ENCODE measurements at regions not wholly inside any gene's neighbourhood (a gene's known extent, or its start where the extent isn't known, plus 50 kb on each side); places are given as distances from the start of the nearest gene placed in this dataset.

GRCh38 chr2:239712755-239713154 lies 311.9 kb upstream of the HDAC4 start:
- ATAC-seq (no peak), DNase-seq (no peak)
- peaks cover 0 to 22% (median 13%) of the 10 kb centered on the region in 5 donors for H3K36me3 Mint-ChIP-seq
- no peaks in the 10 kb centered on the region for H3K27me3 ChIP-seq (ENCODE audit: control insufficient read depth in 2 of 2, insufficient read depth in 2 of 2, low read length in 2 of 2)
- H3K4me1 Mint-ChIP-seq = no peaks in the 10 kb centered on the region
- H3K27ac Mint-ChIP-seq = no peak overlapping the region
- POLR2A ChIA-PET = no interaction called here
- peaks cover 0 to 19% (median 0%) of the 10 kb centered on the region in 3 experiments for H3K9me3 ChIP-seq (ENCODE audit: control insufficient read depth in 2 of 3, low read length in 3 of 3)
- no peak overlapping the region for H3K4me3 ChIP-seq (ENCODE audit: low read length)
- no peaks in the 10 kb centered on the region for H3K4me1 ChIP-seq (ENCODE audit: control insufficient read depth in 2 of 2, insufficient read depth in 2 of 2, low read length in 2 of 2)
- CTCF ChIA-PET = interaction anchor here (0.6 kb wide), 1 partner anchor 32 kb away, joined by 4 read pairs; no protein-coding TSS in a partner anchor
- no peak overlapping the region for H3K27ac ChIP-seq (ENCODE audit: low read depth, low read length)
- peaks cover 12 to 57% (median 26%) of the 10 kb centered on the region in 11 donors for H3K9me3 Mint-ChIP-seq
- no peaks in the 10 kb centered on the region for H3K36me3 ChIP-seq (ENCODE audit: control insufficient read depth in 2 of 3, insufficient read depth in 3 of 3, low read length in 3 of 3)
- peaks cover 2 to 34% (median 25%) of the 10 kb centered on the region in 5 donors for H3K27me3 Mint-ChIP-seq
- H3K4me3 Mint-ChIP-seq = no peak overlapping the region
- intact Hi-C loops (cut with micrococcal nuclease) = no loop called here

GRCh38 chr2:239711911-239712570 lies 311.2 kb upstream of the HDAC4 start:
- Mint-ChIP-seq H3K27ac (no peak overlapping the region), H3K4me1 (no peaks in the 10 kb centered on the region), H3K9me3 (peaks cover 12 to 57% (median 26%) of the 10 kb centered on the region in 11 donors), H3K27me3 (peaks cover 2 to 34% (median 25%) of the 10 kb centered on the region in 5 donors), H3K36me3 (peaks cover 0 to 22% (median 13%) of the 10 kb centered on the region in 5 donors), H3K4me3 (no peak overlapping the region)
- H3K27me3 ChIP-seq (ENCODE audit: control insufficient read depth in 2 of 2, insufficient read depth in 2 of 2, low read length in 2 of 2) = no peaks in the 10 kb centered on the region
- H3K36me3 ChIP-seq (ENCODE audit: control insufficient read depth in 2 of 3, insufficient read depth in 3 of 3, low read length in 3 of 3) = no peaks in the 10 kb centered on the region
- ATAC-seq (no peak), DNase-seq (no peak)
- no peaks in the 10 kb centered on the region for H3K4me1 ChIP-seq (ENCODE audit: control insufficient read depth in 2 of 2, insufficient read depth in 2 of 2, low read length in 2 of 2)
- peaks cover 0 to 19% (median 0%) of the 10 kb centered on the region in 3 experiments for H3K9me3 ChIP-seq (ENCODE audit: control insufficient read depth in 2 of 3, low read length in 3 of 3)
- no peak overlapping the region for H3K4me3 ChIP-seq (ENCODE audit: low read length)
- H3K27ac ChIP-seq (ENCODE audit: low read depth, low read length) = no peak overlapping the region
- intact Hi-C loops (cut with micrococcal nuclease) = no loop called here
- ChIA-PET CTCF (no interaction called here), POLR2A (no interaction called here)

- no peaks in the 10 kb centered on the region for H3K36me3 ChIP-seq (ENCODE audit: control insufficient read depth in 2 of 3, insufficient read depth in 3 of 3, low read length in 3 of 3)
- no peak overlapping the region for H3K4me3 ChIP-seq (ENCODE audit: low read length)
- ChIA-PET CTCF (no interaction called here), POLR2A (no interaction called here)
- ATAC-seq = no peak
- peaks cover 0 to 19% (median 0%) of the 10 kb centered on the region in 3 experiments for H3K9me3 ChIP-seq (ENCODE audit: control insufficient read depth in 2 of 3, low read length in 3 of 3)
- Mint-ChIP-seq H3K27ac (peak overlapping the region in 1 of 9 donors; percentile 3), H3K36me3 (peaks cover 0 to 22% (median 13%) of the 10 kb centered on the region in 5 donors), H3K9me3 (peaks cover 12 to 57% (median 26%) of the 10 kb centered on the region in 11 donors), H3K4me1 (peaks cover 0 to 1% (median 0%) of the 10 kb centered on the region in 7 donors), H3K4me3 (no peak overlapping the region), H3K27me3 (peaks cover 2 to 38% (median 25%) of the 10 kb centered on the region in 5 donors)
- H3K27me3 ChIP-seq (ENCODE audit: control insufficient read depth in 2 of 2, insufficient read depth in 2 of 2, low read length in 2 of 2) = no peaks in the 10 kb centered on the region
- H3K27ac ChIP-seq (ENCODE audit: low read depth, low read length) = no peak overlapping the region
- no peaks in the 10 kb centered on the region for H3K4me1 ChIP-seq (ENCODE audit: control insufficient read depth in 2 of 2, insufficient read depth in 2 of 2, low read length in 2 of 2)
- no peak for DNase-seq
- intact Hi-C loops (cut with micrococcal nuclease) = no loop called here
These were observed 310.4 kb upstream of the HDAC4 start for GRCh38 chr2:239710953-239711861.

- ChIA-PET CTCF (interaction anchor here (0.8 kb wide), 1 partner anchor 53 kb away, joined by 3 read pairs; no protein-coding TSS in a partner anchor), POLR2A (no interaction called here)
- H3K27me3 ChIP-seq (ENCODE audit: control insufficient read depth in 2 of 2, insufficient read depth in 2 of 2, low read length in 2 of 2) = peaks cover 0 to 5% of the 10 kb centered on the region in 2 donors
- Mint-ChIP-seq H3K36me3 (peaks cover 0 to 8% (median 4%) of the 10 kb centered on the region in 5 donors), H3K27me3 (peaks cover 12 to 41% (median 39%) of the 10 kb centered on the region in 5 donors), H3K4me1 (peaks cover 0 to 2% (median 0%) of the 10 kb centered on the region in 7 donors), H3K9me3 (peaks cover 0 to 22% (median 8%) of the 10 kb centered on the region in 11 donors), H3K4me3 (no peak overlapping the region), H3K27ac (no peak overlapping the region)
- ATAC-seq (no peak), DNase-seq (peak in 1 of 9 donors; percentile 13)
- no peak overlapping the region for H3K4me3 ChIP-seq (ENCODE audit: low read length)
- intact Hi-C loops (cut with micrococcal nuclease) = no loop called here
- H3K27ac ChIP-seq (ENCODE audit: low read depth, low read length) = no peak overlapping the region
- peaks cover 0 to 3% (median 0%) of the 10 kb centered on the region in 3 experiments for H3K9me3 ChIP-seq (ENCODE audit: control insufficient read depth in 2 of 3, low read length in 3 of 3)
- H3K4me1 ChIP-seq (ENCODE audit: control insufficient read depth in 2 of 2, insufficient read depth in 2 of 2, low read length in 2 of 2) = no peaks in the 10 kb centered on the region
- no peaks in the 10 kb centered on the region for H3K36me3 ChIP-seq (ENCODE audit: control insufficient read depth in 2 of 3, insufficient read depth in 3 of 3, low read length in 3 of 3)
These were observed 305.5 kb upstream of the HDAC4 start for GRCh38 chr2:239706367-239706766.

GRCh38 chr2:239704737-239705136 lies 303.9 kb upstream of the HDAC4 start:
- H3K9me3 Mint-ChIP-seq = peaks cover 0 to 16% (median 3%) of the 10 kb centered on the region in 11 donors
- peaks cover 14 to 31% (median 29%) of the 10 kb centered on the region in 5 donors for H3K27me3 Mint-ChIP-seq
- Histone ChIP-seq H3K27me3 (ENCODE audit: control insufficient read depth in 2 of 2, insufficient read depth in 2 of 2, low read length in 2 of 2) (peaks cover 0 to 5% of the 10 kb centered on the region in 2 donors), H3K9me3 (ENCODE audit: control insufficient read depth in 2 of 3, low read length in 3 of 3) (no peaks in the 10 kb centered on the region), H3K36me3 (ENCODE audit: control insufficient read depth in 2 of 3, insufficient read depth in 3 of 3, low read length in 3 of 3) (no peaks in the 10 kb centered on the region), H3K4me1 (ENCODE audit: control insufficient read depth in 2 of 2, insufficient read depth in 2 of 2, low read length in 2 of 2) (no peaks in the 10 kb centered on the region), H3K27ac (ENCODE audit: low read depth, low read length) (no peak overlapping the region), H3K4me3 (ENCODE audit: low read length) (no peak overlapping the region)
- H3K36me3 Mint-ChIP-seq = peaks cover 0 to 4% (median 0%) of the 10 kb centered on the region in 5 donors
- ChIA-PET POLR2A (no interaction called here), CTCF (no interaction called here)
- no peak overlapping the region for H3K27ac Mint-ChIP-seq
- intact Hi-C loops (cut with micrococcal nuclease) = no loop called here
- H3K4me3 Mint-ChIP-seq = no peak overlapping the region
- ATAC-seq = no peak
- peaks cover 0 to 2% (median 0%) of the 10 kb centered on the region in 7 donors for H3K4me1 Mint-ChIP-seq
- peak in 1 of 9 donors; percentile 11 for DNase-seq

- ChIA-PET CTCF (no interaction called here), POLR2A (no interaction called here)
- Mint-ChIP-seq H3K27ac (no peak overlapping the region), H3K9me3 (peaks cover 0 to 16% (median 3%) of the 10 kb centered on the region in 11 donors), H3K4me1 (peaks cover 0 to 2% (median 0%) of the 10 kb centered on the region in 7 donors), H3K4me3 (no peak overlapping the region), H3K36me3 (peaks cover 0 to 4% (median 0%) of the 10 kb centered on the region in 5 donors), H3K27me3 (peaks cover 11 to 28% (median 23%) of the 10 kb centered on the region in 5 donors)
- intact Hi-C loops (cut with micrococcal nuclease) = no loop called here
- no peak for ATAC-seq
- H3K36me3 ChIP-seq (ENCODE audit: control insufficient read depth in 2 of 3, insufficient read depth in 3 of 3, low read length in 3 of 3) = no peaks in the 10 kb centered on the region
- no peaks in the 10 kb centered on the region for H3K9me3 ChIP-seq (ENCODE audit: control insufficient read depth in 2 of 3, low read length in 3 of 3)
- H3K27me3 ChIP-seq (ENCODE audit: control insufficient read depth in 2 of 2, insufficient read depth in 2 of 2, low read length in 2 of 2) = peaks cover 0 to 5% of the 10 kb centered on the region in 2 donors
- H3K27ac ChIP-seq (ENCODE audit: low read depth, low read length) = no peak overlapping the region
- H3K4me1 ChIP-seq (ENCODE audit: control insufficient read depth in 2 of 2, insufficient read depth in 2 of 2, low read length in 2 of 2) = no peaks in the 10 kb centered on the region
- no peak for DNase-seq
- H3K4me3 ChIP-seq (ENCODE audit: low read length) = no peak overlapping the region
These were observed 303.0 kb upstream of the HDAC4 start for GRCh38 chr2:239703834-239704233.
